K562 (cell line): ENCODE measurements at regions not wholly inside any gene's neighbourhood (a gene's known extent, or its start where the extent isn't known, plus 50 kb on each side); places are given as distances from the start of the nearest gene placed in this dataset.

Experiments used
- ATAC-seq: fragments of 200-7000 bp; cut with Tn5 transposase; 3 replicates; pipeline ENCODE4 v1.9.1; 2020; ENCODE audit warnings: moderate library complexity
- BruUV-seq: library from RNA; stranded (reverse); fragments of 400-500 nt; replicated peaks from 2 replicates; lab custom pipeline; 2021; lab: Mats Ljungman, UMichigan
- CTCF ChIA-PET: fragments of 300-600 bp; formaldehyde crosslinking; extraction: SDS; loops from one replicate; lab custom pipeline; 2021; ENCODE audit warnings: low intra/inter-chr PET ratio; lab: Yijun Ruan, JAX
- POLR2A ChIA-PET: fragments of 300-600, 350-650 bp; sonication (Branson Sonifier 250); formaldehyde crosslinking; extraction: SDS; loops from one replicate; lab custom pipeline; 2021; ENCODE audit warnings: antibody characterized with exemption, inconsistent platforms; lab: Yijun Ruan, JAX
- DNase-seq, 4 experiments: peaks; one replicate each; pipeline versions ENCODE4 v3.0.0 to v3.0.0-alpha.2; 2011 to 2018; ENCODE audit warnings: low spot score in 3 of 4, mixed read lengths in 3 of 4; ENCODE audit errors: extremely low read depth in 1 of 4
- FAIRE-seq: peaks from 2 replicates; lab custom pipeline; 2011; peaks lifted over from hg19 to GRCh38; lab: Jason Lieb, UNC
- H2AFZ ChIP-seq: 2 replicates; pipeline ENCODE4 v1.6.0; 2011; ENCODE audit warnings: low read depth, low read length, control low read depth, inconsistent platforms
- H3K27ac ChIP-seq: fragments of 200-600 bp; 3 replicates; pipeline ENCODE4 v1.8.0; 2011; ENCODE audit warnings: low read depth, mild to moderate bottlenecking, control low read depth, inconsistent platforms, low read length, moderate library complexity, mixed read lengths; ENCODE audit errors: extremely low read depth
- H3K27me3 ChIP-seq, 2 experiments: fragments of 300-600 bp in 1 of 2; 2 replicates in 1 of 2; 3 replicates in 1 of 2; pipeline versions ENCODE4 v1.6.0 to v1.8.0; 2011; ENCODE audit warnings: inconsistent platforms in 2 of 2, low read length in 2 of 2, mild to moderate bottlenecking in 1 of 2, mixed read lengths in 1 of 2, moderate library complexity in 1 of 2; ENCODE audit not compliant: control insufficient read depth in 2 of 2, insufficient read depth in 2 of 2
- H3K36me3 ChIP-seq: fragments of 300-600 bp; 3 replicates; pipeline ENCODE4 v1.8.0; 2011; ENCODE audit warnings: mild to moderate bottlenecking, low read length, inconsistent platforms; ENCODE audit not compliant: control insufficient read depth, insufficient read depth
- H3K4me1 ChIP-seq, 2 experiments: fragments of 200-600 bp in 1 of 2; replicated peaks in 1 of 2; 2 replicates in 1 of 2; 3 replicates in 1 of 2; pipeline versions ENCODE4 v1.5.1 to v1.8.0; 2011; ENCODE audit warnings: inconsistent platforms in 2 of 2, low read length in 2 of 2, mild to moderate bottlenecking in 1 of 2, mixed read lengths in 1 of 2, moderate library complexity in 1 of 2; ENCODE audit not compliant: control insufficient read depth in 2 of 2, insufficient read depth in 2 of 2
- H3K4me2 ChIP-seq: 2 replicates; pipeline ENCODE4 v1.6.1; 2011; ENCODE audit warnings: low read length, control low read depth, inconsistent platforms, mixed read lengths; ENCODE audit not compliant: insufficient read depth
- H3K4me3 ChIP-seq: fragments of 200-600 bp; sonication (generic), shearing (Covaris generic); 2 replicates; pipeline ENCODE4 v1.5.1; 2016; ENCODE audit warnings: control low read depth, inconsistent platforms
- H3K79me2 ChIP-seq: fragments of 200-600 bp; 3 replicates; pipeline ENCODE4 v1.8.0; 2011; ENCODE audit warnings: low read length, inconsistent platforms; ENCODE audit not compliant: control insufficient read depth, insufficient read depth
- H3K9ac ChIP-seq, 2 experiments: 2 replicates each; pipeline versions ENCODE4 v1.6.0 to v1.6.1; 2011; ENCODE audit warnings: low read depth in 2 of 2, low read length in 2 of 2, control low read depth in 1 of 2, inconsistent platforms in 1 of 2, mild to moderate bottlenecking in 1 of 2, mixed read lengths in 1 of 2; ENCODE audit not compliant: insufficient read depth in 1 of 2
- H3K9me1 ChIP-seq: one replicate; pipeline ENCODE4 v1.6.0; 2011; ENCODE audit warnings: inconsistent platforms, mild to moderate bottlenecking, low read length, moderate library complexity; ENCODE audit not compliant: control insufficient read depth, insufficient read depth
- H3K9me3 ChIP-seq: replicated peaks from 2 replicates; pipeline ENCODE4 v1.5.1; 2011; ENCODE audit warnings: low read depth, low read length, inconsistent platforms; ENCODE audit not compliant: control insufficient read depth, insufficient read depth
- H4K20me1 ChIP-seq: replicated peaks from 2 replicates; pipeline ENCODE4 v1.6.1; 2011; ENCODE audit warnings: low read length, inconsistent platforms, mixed read lengths; ENCODE audit not compliant: control insufficient read depth, insufficient read depth
- BCOR ChIP-seq: fragments of 450-650 bp; IDR thresholded peaks from 2 replicates; pipeline ENCODE4 v1.6.1; 2016
- CSDE1 ChIP-seq, 2 experiments: fragments of 450-650 bp; IDR thresholded peaks; 2 replicates each; pipeline ENCODE4 v1.6.1; 2016; ENCODE audit warnings: mild to moderate bottlenecking in 1 of 2
- NFATC3 ChIP-seq: fragments of 450-650 bp; IDR thresholded peaks from 2 replicates; pipeline ENCODE4 v1.6.1; 2017; ENCODE audit warnings: mild to moderate bottlenecking
- ZNF143 ChIP-seq: sonication (generic); formaldehyde crosslinking; IDR thresholded peaks from 2 replicates; pipeline ENCODE4 v1.9.0; 2022; ENCODE audit warnings: mild to moderate bottlenecking, missing genetic modification reagents
- ZNF239 ChIP-seq: fragments of 250-450 bp; sonication (Bioruptor Pico); IDR thresholded peaks from 2 replicates; pipeline ENCODE4 v1.4.0; 2020; ENCODE audit warnings: mild to moderate bottlenecking
- WGBS: fragments of 100-300 bp; shearing (Covaris generic); methylation state at CpG from one replicate; pipeline ENCODE4 v1.1.6; 2016; ENCODE audit warnings: low coverage, mixed read lengths; ENCODE audit not compliant: insufficient coverage; ENCODE audit errors: missing lambda C conversion rate; 5-methylcytosine and 5-hydroxymethylcytosine counted together
- in situ Hi-C: fragments of 300-500 bp; cut with MboI; formaldehyde crosslinking; loops from 4 replicates; pipeline ENCODE4 v1.15.0; 2018; ENCODE audit warnings: inconsistent platforms, mixed read lengths
- intact Hi-C: fragments of 100-400 bp; cut with micrococcal nuclease; formaldehyde crosslinking; loops from 2 replicates; pipeline ENCODE4 v1.14.2; 2022

DNA sequence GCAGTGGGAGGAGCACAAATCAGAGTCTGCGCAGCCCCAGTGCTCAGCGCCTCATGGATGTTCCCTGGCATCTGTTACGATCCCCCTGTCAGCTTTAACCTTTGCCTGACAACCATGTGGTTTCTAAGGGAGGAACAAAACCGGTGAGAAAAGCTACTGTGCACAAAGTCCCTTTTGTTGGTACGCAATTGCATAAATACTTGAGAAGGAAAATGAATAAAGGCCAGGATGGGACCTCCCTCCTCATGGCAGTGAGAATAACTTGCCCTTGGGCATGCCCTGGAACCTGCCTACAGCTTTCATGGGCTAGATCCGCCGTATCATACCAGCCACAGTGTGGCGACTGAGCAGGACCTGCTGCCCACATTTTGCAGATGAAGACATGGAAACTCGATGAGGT, 81.0 kb downstream of the RIN2 start:
- in situ Hi-C loops: no loop called here
- CTCF ChIA-PET: no interaction called here
- FAIRE-seq: no peak

DNA sequence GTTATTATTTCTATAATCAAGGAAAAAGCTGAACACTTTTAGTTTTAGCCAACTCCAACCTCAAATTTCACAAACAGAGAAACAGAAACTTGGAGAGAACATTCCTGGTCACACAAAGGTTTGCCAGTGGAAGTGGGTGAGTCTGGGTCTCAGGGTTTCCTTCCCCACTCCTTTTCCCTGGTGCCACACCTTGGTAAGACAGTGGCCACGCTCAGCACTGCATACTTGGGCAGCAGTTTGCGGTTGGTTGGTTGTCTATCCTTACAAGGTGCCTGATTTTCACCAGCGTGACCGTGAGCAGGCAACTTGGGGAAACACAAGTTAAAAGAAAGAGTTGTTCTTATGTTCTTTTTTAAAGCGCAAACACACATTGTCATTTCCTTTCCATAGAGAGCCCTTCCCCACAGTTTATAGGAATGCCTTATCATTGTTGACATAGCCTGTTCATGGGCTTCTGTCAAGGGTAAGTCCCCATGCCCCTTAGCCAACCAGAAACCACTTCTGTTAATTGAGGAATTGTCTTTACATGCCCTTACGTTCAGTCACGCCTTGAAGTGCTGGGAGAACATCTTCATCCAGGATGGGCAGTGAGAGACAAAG, 82.2 kb downstream of the RIN2 start:
- no peaks in the 10 kb centered on the region for H3K79me2 ChIP-seq
- intact Hi-C loops: no loop called here
- H2AFZ ChIP-seq: no peak overlapping the region
- no peak overlapping the region for H3K27ac ChIP-seq
- in situ Hi-C loops: no loop called here
- CTCF ChIA-PET: no interaction called here
- 0% methylated on average over 7 of the region's 7 CpGs for WGBS
- no TSS peak for BruUV-seq
- FAIRE-seq: no peak
- H3K4me3 ChIP-seq: no peak overlapping the region
- TF ChIP-seq NFATC3 (no peak), BCOR (no peak), CSDE1 (IDR thresholded peaks at IDR 0.05) (no peak), ZNF239 (no peak)
- H3K27me3 ChIP-seq: no peaks in the 10 kb centered on the region
- H3K36me3 ChIP-seq: no peaks in the 10 kb centered on the region
- no peak for DNase-seq
- no peaks in the 10 kb centered on the region for H3K4me1 ChIP-seq
- H3K4me2 ChIP-seq: no peak overlapping the region
- H4K20me1 ChIP-seq: no peaks in the 10 kb centered on the region
- POLR2A ChIA-PET: no interaction called here
- no peak for ATAC-seq
- no peaks in the 10 kb centered on the region for H3K9me3 ChIP-seq
- no peaks in the 10 kb centered on the region for H3K9me1 ChIP-seq
- H3K9ac ChIP-seq: no peak overlapping the region

More for the DNA sequence above, 81.0 kb downstream of the RIN2 start:
- Histone ChIP-seq H3K27me3 (no peaks in the 10 kb centered on the region), H3K4me2 (no peak overlapping the region), H4K20me1 (no peaks in the 10 kb centered on the region), H3K79me2 (no peaks in the 10 kb centered on the region), H3K36me3 (no peaks in the 10 kb centered on the region), H3K9ac (no peak overlapping the region), H3K9me1 (no peaks in the 10 kb centered on the region), H3K9me3 (no peaks in the 10 kb centered on the region), H3K4me1 (no peaks in the 10 kb centered on the region), H3K4me3 (no peak overlapping the region), H2AFZ (no peak overlapping the region), H3K27ac (no peak overlapping the region)
- ATAC-seq (no peak), DNase-seq (no peak)
- intact Hi-C loops: no loop called here
- POLR2A ChIA-PET: interaction anchor here (0.7 kb wide), 1 partner anchor 109 kb away, joined by 4 read pairs; no protein-coding TSS in a partner anchor
- 0% methylated on average over 6 of the region's 9 CpGs for WGBS
- TF ChIP-seq ZNF143: no peak
- no TSS peak for BruUV-seq
